ENCODE measurements at regions not wholly inside any gene's neighbourhood (a gene's known extent, or its start where the extent isn't known, plus 50 kb on each side); places are given as distances from the start of the nearest gene placed in this dataset.

DNA sequence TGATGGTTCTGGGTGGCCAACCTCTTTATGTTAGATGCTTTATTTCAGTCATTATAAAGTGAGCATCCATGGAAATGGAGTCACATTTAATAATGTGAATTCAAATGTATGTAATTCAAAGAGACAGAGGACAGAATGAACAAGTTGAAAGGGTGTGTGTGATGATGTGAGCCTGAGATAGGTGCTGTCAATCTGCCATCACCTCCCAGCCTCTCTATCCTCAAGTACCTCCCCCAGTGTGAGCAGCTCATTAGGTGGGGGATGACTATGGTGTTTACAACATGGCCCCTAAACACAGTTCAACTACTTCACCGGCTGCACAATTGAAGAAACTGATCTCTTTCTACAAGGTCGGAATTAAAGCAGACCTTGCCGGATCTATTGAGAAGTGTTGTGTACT, 74.7 kb upstream of the IGFBP5 start:
- H3K4me1 ChIP-seq, result peaks cover 4% of the 10 kb centered on the region
- H3K27me3 ChIP-seq, result no peaks in the 10 kb centered on the region
- no peaks in the 10 kb centered on the region for H3K36me3 ChIP-seq
- 63% methylated on average over 3 of the region's 3 CpGs for WGBS
- TF ChIP-seq, protein P1, sequence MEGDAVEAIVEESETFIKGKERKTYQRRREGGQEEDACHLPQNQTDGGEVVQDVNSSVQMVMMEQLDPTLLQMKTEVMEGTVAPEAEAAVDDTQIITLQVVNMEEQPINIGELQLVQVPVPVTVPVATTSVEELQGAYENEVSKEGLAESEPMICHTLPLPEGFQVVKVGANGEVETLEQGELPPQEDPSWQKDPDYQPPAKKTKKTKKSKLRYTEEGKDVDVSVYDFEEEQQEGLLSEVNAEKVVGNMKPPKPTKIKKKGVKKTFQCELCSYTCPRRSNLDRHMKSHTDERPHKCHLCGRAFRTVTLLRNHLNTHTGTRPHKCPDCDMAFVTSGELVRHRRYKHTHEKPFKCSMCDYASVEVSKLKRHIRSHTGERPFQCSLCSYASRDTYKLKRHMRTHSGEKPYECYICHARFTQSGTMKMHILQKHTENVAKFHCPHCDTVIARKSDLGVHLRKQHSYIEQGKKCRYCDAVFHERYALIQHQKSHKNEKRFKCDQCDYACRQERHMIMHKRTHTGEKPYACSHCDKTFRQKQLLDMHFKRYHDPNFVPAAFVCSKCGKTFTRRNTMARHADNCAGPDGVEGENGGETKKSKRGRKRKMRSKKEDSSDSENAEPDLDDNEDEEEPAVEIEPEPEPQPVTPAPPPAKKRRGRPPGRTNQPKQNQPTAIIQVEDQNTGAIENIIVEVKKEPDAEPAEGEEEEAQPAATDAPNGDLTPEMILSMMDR (IDR thresholded peaks at IDR 0.05), result no peak
- TF ChIP-seq EP300 (IDR thresholded peaks at IDR 0.05), result no peak
- TF ChIP-seq POLR2AphosphoS5 (IDR thresholded peaks at IDR 0.05), result no peak
- no peak for TF ChIP-seq POLR2A (IDR thresholded peaks at IDR 0.05)
- DNase-seq (ENCODE audit: low spot score in 2 of 2), result no peak
- H3K27ac ChIP-seq, result no peak overlapping the region
- no peaks in the 10 kb centered on the region for H3K9me3 ChIP-seq
- H3K4me3 ChIP-seq, result no peak overlapping the region

DNA sequence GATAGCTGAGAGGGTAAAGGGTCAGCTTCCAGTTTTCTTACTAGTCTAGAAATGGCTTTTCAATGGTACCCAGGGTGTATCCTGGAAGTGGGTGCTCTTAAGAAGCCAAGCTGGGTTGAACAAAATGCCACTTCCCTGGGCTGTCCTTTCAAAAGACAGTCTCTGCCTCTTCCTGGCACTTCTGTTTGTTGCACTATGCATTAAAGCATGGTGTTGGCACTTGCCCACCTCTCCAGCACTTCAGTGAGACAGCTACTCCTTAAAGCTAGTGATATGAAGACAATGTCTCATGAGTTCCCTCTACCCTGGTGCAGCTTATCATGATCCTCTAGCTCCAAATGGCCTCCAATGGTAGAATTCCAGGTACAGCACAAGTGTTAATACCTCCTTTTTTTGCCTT, 74.3 kb upstream of the IGFBP5 start:
- DNase-seq (ENCODE audit: low spot score in 2 of 2), result no peak
- no peak for TF ChIP-seq POLR2A (IDR thresholded peaks at IDR 0.05)
- TF ChIP-seq POLR2AphosphoS5 (IDR thresholded peaks at IDR 0.05), result no peak
- TF ChIP-seq, protein P1 (IDR thresholded peaks at IDR 0.05), result no peak
- TF ChIP-seq EP300 (IDR thresholded peaks at IDR 0.05), result no peak
- H3K4me1 ChIP-seq, result peaks cover 4% of the 10 kb centered on the region

DNA sequence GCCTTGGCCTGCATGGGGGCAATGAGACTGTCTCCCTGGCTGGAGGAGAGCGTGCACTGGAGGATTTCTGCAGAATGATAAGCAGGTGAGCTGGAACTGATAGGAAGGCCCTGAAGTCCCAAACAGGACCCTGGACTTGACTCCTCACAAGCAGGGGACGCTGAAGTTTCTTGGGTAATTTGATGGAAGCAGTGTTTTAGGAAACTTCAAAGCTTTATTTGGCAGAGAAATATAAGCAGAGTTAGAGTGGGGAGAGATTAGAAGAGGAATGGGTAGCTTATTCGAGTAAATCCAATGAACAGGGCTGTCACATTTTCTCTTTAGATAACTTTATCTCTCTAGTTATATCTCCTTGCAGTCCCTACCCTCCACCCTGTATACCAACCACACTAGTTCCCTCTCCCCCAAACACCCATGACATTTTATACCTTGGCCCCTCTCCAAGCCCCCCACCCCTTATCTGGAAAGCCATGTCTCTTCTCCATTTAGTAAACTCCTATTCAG, 73.6 kb upstream of the IGFBP5 start:
- Histone ChIP-seq H3K4me1 (peaks cover 4% of the 10 kb centered on the region), H3K9me3 (no peaks in the 10 kb centered on the region), H3K36me3 (no peaks in the 10 kb centered on the region), H3K4me3 (no peak overlapping the region), H3K27me3 (no peaks in the 10 kb centered on the region), H3K27ac (no peak overlapping the region)
- TF ChIP-seq POLR2AphosphoS5 (IDR thresholded peaks at IDR 0.05), result no peak
- no peak for TF ChIP-seq EP300 (IDR thresholded peaks at IDR 0.05)
- TF ChIP-seq, protein P1 (IDR thresholded peaks at IDR 0.05), result no peak
- no peak for TF ChIP-seq POLR2A (IDR thresholded peaks at IDR 0.05)
- whole genome bisulfite sequencing, result 87% methylated on average over 3 of the region's 3 CpGs
- no peak for DNase-seq (ENCODE audit: low spot score in 2 of 2)

More for the DNA sequence above, 74.3 kb upstream of the IGFBP5 start:
- no peaks in the 10 kb centered on the region for H3K36me3 ChIP-seq
- H3K27ac ChIP-seq, result no peak overlapping the region
- H3K4me3 ChIP-seq, result no peak overlapping the region
- no peaks in the 10 kb centered on the region for H3K9me3 ChIP-seq
- H3K27me3 ChIP-seq, result no peaks in the 10 kb centered on the region

DNA sequence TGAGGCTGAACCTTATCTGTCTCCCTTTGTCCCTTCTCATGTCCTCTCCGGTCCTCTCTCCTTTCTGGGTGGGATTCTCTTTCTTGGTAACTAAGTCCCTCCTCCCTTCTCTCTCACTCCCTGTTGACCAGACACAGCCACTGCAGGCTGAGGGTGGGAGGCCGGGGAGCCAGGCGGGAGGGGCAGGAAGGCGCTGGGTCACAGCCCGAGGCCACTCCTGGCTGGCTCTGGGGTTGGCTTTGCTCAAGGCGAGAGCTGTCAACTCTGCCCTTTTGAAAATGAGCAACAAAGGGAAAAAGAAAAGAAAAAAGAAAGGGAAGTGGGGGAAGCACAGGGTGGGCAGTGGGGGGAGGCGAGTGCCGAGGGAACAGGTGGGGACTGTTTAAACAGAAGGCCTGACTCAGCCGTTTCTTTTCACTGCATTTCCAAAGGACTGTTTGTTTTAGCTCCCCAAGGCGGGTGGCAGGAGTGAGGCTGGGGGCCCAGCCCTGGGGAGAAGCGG, 70.5 kb upstream of the IGFBP5 start:
- 57% methylated on average over 11 of the region's 11 CpGs for WGBS
- Histone ChIP-seq H3K27me3 (no peaks in the 10 kb centered on the region), H3K4me1 (peaks cover 4% of the 10 kb centered on the region), H3K4me3 (no peak overlapping the region), H3K9me3 (no peaks in the 10 kb centered on the region), H3K36me3 (no peaks in the 10 kb centered on the region), H3K27ac (no peak overlapping the region)
- no peak for DNase-seq (ENCODE audit: low spot score in 2 of 2)
- TF ChIP-seq POLR2A (IDR thresholded peaks at IDR 0.05) (no peak), POLR2AphosphoS5 (IDR thresholded peaks at IDR 0.05) (no peak), EP300 (IDR thresholded peaks at IDR 0.05) (no peak)
- TF ChIP-seq, protein P1 (IDR thresholded peaks at IDR 0.05), result no peak

DNA sequence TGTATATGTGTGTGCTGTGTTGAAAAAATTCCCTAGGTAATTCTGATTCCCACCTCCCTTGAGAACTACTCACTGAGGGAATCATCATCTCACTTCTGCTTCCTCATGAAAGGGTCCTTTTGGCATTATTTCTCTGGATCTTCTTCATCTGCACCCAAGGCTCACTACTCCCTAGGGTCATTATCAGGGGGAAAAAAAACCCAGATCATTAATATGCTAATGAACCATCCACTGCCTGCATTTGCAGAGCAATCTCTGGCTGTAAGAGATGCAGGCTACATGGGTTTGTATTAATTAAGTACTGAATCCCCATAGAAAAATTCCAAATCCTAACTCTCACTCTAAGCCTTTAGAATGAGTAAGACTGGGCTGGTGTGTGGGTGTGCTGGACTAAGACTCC, 68.0 kb upstream of the IGFBP5 start:
- H3K9me3 ChIP-seq, result no peaks in the 10 kb centered on the region
- no peaks in the 10 kb centered on the region for H3K36me3 ChIP-seq
- no peak overlapping the region for H3K27ac ChIP-seq
- no peaks in the 10 kb centered on the region for H3K27me3 ChIP-seq
- H3K4me1 ChIP-seq, result peaks cover 13% of the 10 kb centered on the region
- H3K4me3 ChIP-seq, result no peak overlapping the region
- TF ChIP-seq POLR2A (IDR thresholded peaks at IDR 0.05) (no peak), EP300 (IDR thresholded peaks at IDR 0.05) (no peak), POLR2AphosphoS5 (IDR thresholded peaks at IDR 0.05) (no peak)
- TF ChIP-seq, protein P1 (IDR thresholded peaks at IDR 0.05), result no peak
- DNase-seq (ENCODE audit: low spot score in 2 of 2), result no peak
